Activated CD8-positive, alpha-beta T cell treated with anti-CD3 and anti-CD28 coated beads for 36 hours (primary cell): ENCODE measurements at regions not wholly inside any gene's neighbourhood (a gene's known extent, or its start where the extent isn't known, plus 50 kb on each side); places are given as distances from the start of the nearest gene placed in this dataset.
"Not testable (repeated sequence)": the region's sequence is repeated elsewhere in the genome, so short reads cannot be mapped to it uniquely, and the experiment has no call there.

Experiments used
- ATAC-seq: fragments of 200-7000 bp; cut with Tn5 transposase; one replicate; pipeline ENCODE4 v1.10.0; 2021; ENCODE audit warnings: mild to moderate bottlenecking, moderate library complexity
- CTCF ChIA-PET: fragments of 350-600 bp; sonication (Branson Sonifier 250); formaldehyde crosslinking; loops from one replicate; lab custom pipeline; 2021; ENCODE audit warnings: antibody characterized with exemption; lab: Charles Lee
- POLR2A ChIA-PET: fragments of 350-600 bp; sonication (Branson Sonifier 250); formaldehyde crosslinking; loops from one replicate; lab custom pipeline; 2021; ENCODE audit warnings: antibody characterized with exemption; lab: Charles Lee
- DNase-seq: peaks from one replicate; pipeline ENCODE4 v3.0.0-alpha.2; 2020
- H3K27ac Mint-ChIP-seq: one replicate; pipeline ENCODE4 v1.8.0; 2021; ENCODE audit warnings: mild to moderate bottlenecking, mixed read lengths
- H3K27me3 Mint-ChIP-seq: one replicate; pipeline ENCODE4 v1.8.0; 2021; ENCODE audit warnings: mixed read lengths
- H3K36me3 Mint-ChIP-seq: one replicate; pipeline ENCODE4 v1.8.0; 2021; ENCODE audit warnings: low read depth, mixed read lengths
- H3K4me1 Mint-ChIP-seq: one replicate; pipeline ENCODE4 v1.8.0; 2021; ENCODE audit warnings: low read depth, mixed read lengths
- H3K4me3 Mint-ChIP-seq: one replicate; pipeline ENCODE4 v1.8.0; 2021; ENCODE audit warnings: mild to moderate bottlenecking, moderate library complexity, mixed read lengths
- H3K9me3 Mint-ChIP-seq: one replicate; pipeline ENCODE4 v1.8.0; 2021; ENCODE audit warnings: mixed read lengths
- intact Hi-C: fragments of 100-400 bp; cut with micrococcal nuclease; formaldehyde crosslinking; loops from one replicate; pipeline ENCODE4 v1.10.0; 2022
- TF ChIP-seq, protein P1 (sequence below): fragments of 200-600 bp; IDR thresholded peaks from one replicate; pipeline ENCODE4 v1.8.0; 2022; ENCODE audit warnings: antibody characterized with exemption, mild to moderate bottlenecking

- Mint-ChIP-seq H3K9me3 (no peaks in the 10 kb centered on the region), H3K27ac (no peak overlapping the region), H3K27me3 (peaks cover 9% of the 10 kb centered on the region), H3K36me3 (no peaks in the 10 kb centered on the region), H3K4me1 (no peaks in the 10 kb centered on the region), H3K4me3 (no peak overlapping the region)
- TF ChIP-seq, protein P1, sequence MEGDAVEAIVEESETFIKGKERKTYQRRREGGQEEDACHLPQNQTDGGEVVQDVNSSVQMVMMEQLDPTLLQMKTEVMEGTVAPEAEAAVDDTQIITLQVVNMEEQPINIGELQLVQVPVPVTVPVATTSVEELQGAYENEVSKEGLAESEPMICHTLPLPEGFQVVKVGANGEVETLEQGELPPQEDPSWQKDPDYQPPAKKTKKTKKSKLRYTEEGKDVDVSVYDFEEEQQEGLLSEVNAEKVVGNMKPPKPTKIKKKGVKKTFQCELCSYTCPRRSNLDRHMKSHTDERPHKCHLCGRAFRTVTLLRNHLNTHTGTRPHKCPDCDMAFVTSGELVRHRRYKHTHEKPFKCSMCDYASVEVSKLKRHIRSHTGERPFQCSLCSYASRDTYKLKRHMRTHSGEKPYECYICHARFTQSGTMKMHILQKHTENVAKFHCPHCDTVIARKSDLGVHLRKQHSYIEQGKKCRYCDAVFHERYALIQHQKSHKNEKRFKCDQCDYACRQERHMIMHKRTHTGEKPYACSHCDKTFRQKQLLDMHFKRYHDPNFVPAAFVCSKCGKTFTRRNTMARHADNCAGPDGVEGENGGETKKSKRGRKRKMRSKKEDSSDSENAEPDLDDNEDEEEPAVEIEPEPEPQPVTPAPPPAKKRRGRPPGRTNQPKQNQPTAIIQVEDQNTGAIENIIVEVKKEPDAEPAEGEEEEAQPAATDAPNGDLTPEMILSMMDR = no peak
- ChIA-PET POLR2A (no interaction called here), CTCF (no interaction called here)
- no peak for DNase-seq
- intact Hi-C loops = no loop called here
- ATAC-seq = no peak
Measured at GRCh38 chr2:111519071-111519470, 364.9 kb downstream of the ANAPC1 start.

DNA sequence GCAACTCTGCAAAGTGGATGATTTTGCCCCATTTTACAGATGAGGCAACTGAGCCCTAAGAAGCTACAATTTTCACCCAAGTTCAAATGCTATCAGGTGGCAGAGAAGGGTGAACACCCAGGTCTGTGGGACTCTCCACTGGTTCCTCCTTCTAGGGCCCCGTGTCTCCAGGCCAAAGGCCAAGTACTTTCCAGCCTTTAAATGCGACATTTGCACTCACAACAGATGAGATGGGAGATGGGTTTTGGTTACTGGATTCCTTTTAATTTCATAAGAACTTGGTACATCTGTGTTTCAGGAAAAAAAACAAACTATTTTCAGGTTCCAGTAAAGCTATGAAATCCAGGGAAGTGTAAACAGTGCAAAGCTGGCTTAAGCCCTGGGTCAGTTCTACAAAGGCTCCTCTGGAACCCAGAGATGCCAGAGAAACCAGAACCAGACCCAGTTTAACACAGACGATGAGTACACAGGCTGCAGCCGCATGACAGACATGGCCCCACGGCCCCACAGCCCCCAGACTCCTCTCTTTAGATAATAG lies 361.7 kb downstream of the ANAPC1 start:
- intact Hi-C loops = no loop called here
- Mint-ChIP-seq H3K36me3 (no peaks in the 10 kb centered on the region), H3K27me3 (peaks cover 9% of the 10 kb centered on the region), H3K9me3 (no peaks in the 10 kb centered on the region), H3K27ac (no peak overlapping the region), H3K4me3 (no peak overlapping the region), H3K4me1 (no peaks in the 10 kb centered on the region)
- ChIA-PET POLR2A (no interaction called here), CTCF (no interaction called here)
- TF ChIP-seq, protein P1 = no peak
- ATAC-seq (no peak), DNase-seq (no peak)

- no peak overlapping the region for H3K27ac Mint-ChIP-seq
- TF ChIP-seq, protein P1 = no peak
- no peak for ATAC-seq
- DNase-seq = no peak
- CTCF ChIA-PET = no interaction called here
- H3K4me1 Mint-ChIP-seq = no peaks in the 10 kb centered on the region
- intact Hi-C loops = no loop called here
- no peak overlapping the region for H3K4me3 Mint-ChIP-seq
- no peaks in the 10 kb centered on the region for H3K9me3 Mint-ChIP-seq
- H3K27me3 Mint-ChIP-seq = peaks cover 9% of the 10 kb centered on the region
- POLR2A ChIA-PET = no interaction called here
- H3K36me3 Mint-ChIP-seq = no peaks in the 10 kb centered on the region
Measured at GRCh38 chr2:111523009-111523408, 361.0 kb downstream of the ANAPC1 start.

- ATAC-seq, H3K4me1 Mint-ChIP-seq, DNase-seq, H3K9me3 Mint-ChIP-seq, H3K27me3 Mint-ChIP-seq, H3K27ac Mint-ChIP-seq, H3K4me3 Mint-ChIP-seq, H3K36me3 Mint-ChIP-seq, POLR2A ChIA-PET, intact Hi-C loops: not testable (repeated sequence)
- CTCF ChIA-PET = interaction anchor here (0.8 kb wide), 1 partner anchor 175 kb away, joined by 3 read pairs; no protein-coding TSS in a partner anchor
Measured at GRCh38 chr2:111525026-111525425, 359.0 kb downstream of the ANAPC1 start.

DNA sequence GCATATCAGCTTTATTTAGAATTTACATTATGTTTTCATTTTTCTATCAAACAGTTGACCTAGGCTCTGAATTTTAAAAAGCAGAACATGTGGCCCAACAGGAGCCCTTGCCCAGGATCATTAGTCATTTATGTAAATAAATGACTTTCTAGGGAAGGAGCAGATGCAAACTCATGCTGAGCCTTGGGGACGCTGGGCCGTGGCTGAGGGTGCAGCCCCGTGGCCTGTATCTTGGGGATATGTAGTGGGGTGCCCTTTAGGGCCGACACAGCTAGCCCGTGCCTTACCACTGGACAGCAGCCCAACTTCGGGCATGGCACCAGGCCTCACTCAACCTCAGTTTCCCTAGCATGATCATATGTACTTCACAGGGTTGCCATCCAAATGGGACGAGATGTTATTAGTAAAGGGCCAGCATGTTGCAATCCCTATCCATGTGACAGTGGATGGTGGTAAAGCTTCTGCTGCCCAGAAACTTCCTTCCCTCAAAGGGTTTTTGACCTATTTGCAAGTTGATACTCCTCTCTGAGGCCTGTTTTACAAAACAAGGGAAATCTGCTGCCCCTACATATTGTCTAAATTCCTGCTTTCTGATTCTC lies 357.9 kb downstream of the ANAPC1 start:
- H3K27ac Mint-ChIP-seq, intact Hi-C loops, ATAC-seq, DNase-seq, POLR2A ChIA-PET, H3K4me3 Mint-ChIP-seq, H3K9me3 Mint-ChIP-seq, H3K27me3 Mint-ChIP-seq, H3K4me1 Mint-ChIP-seq, H3K36me3 Mint-ChIP-seq, CTCF ChIA-PET: not testable (repeated sequence)

DNA sequence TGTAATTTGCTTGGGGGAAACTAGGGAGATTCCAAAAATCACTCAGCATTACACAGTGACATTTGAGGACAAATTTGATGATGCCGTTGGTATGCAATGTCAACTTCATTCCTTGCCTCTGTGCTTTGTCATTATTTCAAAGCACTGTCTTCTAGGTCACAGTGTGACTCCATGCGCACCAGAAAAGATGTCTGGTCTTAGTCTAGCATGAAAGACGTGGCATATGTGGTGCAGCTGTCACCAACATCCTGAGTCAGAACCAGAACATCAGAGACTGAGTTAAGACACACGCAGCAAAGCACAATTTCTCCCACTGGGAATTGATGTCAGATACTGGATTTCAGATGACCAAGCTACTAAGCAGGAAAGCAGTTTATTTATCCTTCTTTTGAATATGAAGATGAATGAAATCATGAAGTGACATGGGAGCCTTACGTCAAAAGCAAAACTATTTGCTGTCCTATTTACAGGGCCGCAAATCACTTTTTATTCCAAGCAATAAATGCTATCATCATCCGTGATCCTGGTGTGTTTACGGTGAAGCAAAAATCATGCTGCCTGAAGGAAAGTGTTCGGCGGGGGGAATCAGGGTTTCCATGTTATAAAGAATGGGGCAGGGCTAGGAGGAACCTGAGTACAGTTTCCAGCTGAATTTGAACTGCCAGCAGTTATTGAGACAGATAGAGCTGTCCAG lies 356.1 kb downstream of the ANAPC1 start:
- H3K9me3 Mint-ChIP-seq, H3K4me3 Mint-ChIP-seq, DNase-seq, intact Hi-C loops, POLR2A ChIA-PET, H3K36me3 Mint-ChIP-seq, H3K4me1 Mint-ChIP-seq, H3K27me3 Mint-ChIP-seq, H3K27ac Mint-ChIP-seq, CTCF ChIA-PET: not testable (repeated sequence)
- ATAC-seq = peak; percentile 72

GRCh38 chr2:111529022-111529421 lies 355.0 kb downstream of the ANAPC1 start:
- H3K27me3 Mint-ChIP-seq, POLR2A ChIA-PET, H3K9me3 Mint-ChIP-seq, H3K4me1 Mint-ChIP-seq, CTCF ChIA-PET, H3K36me3 Mint-ChIP-seq, ATAC-seq, H3K4me3 Mint-ChIP-seq, intact Hi-C loops, DNase-seq, H3K27ac Mint-ChIP-seq: not testable (repeated sequence)

GRCh38 chr2:111530239-111530965 lies 353.6 kb downstream of the ANAPC1 start:
- CTCF ChIA-PET, intact Hi-C loops, POLR2A ChIA-PET, H3K27me3 Mint-ChIP-seq, H3K27ac Mint-ChIP-seq, H3K36me3 Mint-ChIP-seq, ATAC-seq, H3K9me3 Mint-ChIP-seq, DNase-seq, H3K4me3 Mint-ChIP-seq: not testable (repeated sequence)
- peaks cover 16% of the 10 kb centered on the region for H3K4me1 Mint-ChIP-seq
